ENCODE measurements at regions not wholly inside any gene's neighbourhood (a gene's known extent, or its start where the extent isn't known, plus 50 kb on each side); places are given as distances from the start of the nearest gene placed in this dataset.

DNA sequence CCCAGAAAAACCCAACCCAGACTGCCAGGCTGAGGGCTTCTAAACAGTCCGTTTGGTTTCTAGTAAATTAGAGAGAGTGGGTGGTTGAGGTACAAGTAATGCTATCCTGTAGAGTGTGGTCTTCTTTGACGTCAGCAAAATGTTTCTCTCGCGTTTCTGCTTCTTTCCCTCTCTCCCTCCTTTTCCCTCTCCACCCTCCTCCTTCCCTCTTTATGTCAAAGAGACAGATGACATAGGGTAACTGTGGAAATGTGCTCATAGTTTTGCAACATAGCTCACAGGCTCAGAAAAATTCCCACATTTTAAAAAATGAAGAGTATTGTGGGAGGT is 158.3 kb downstream of the TOMM20 start:
- H4K20me1 ChIP-seq (replicated peaks; ENCODE audit: control insufficient read depth, insufficient read depth, low read length), result no peaks in the 10 kb centered on the region
- H3K79me2 ChIP-seq (ENCODE audit: control insufficient read depth, insufficient read depth, low read length), result no peaks in the 10 kb centered on the region
- TF ChIP-seq TAF15 (IDR thresholded peaks at IDR 0.05; ENCODE audit: low read depth, low read length) (no peak), MBD2 (IDR thresholded peaks at IDR 0.05; ENCODE audit: borderline replicate concordance, low read depth) (no peak)
- TF ChIP-seq, protein P1, sequence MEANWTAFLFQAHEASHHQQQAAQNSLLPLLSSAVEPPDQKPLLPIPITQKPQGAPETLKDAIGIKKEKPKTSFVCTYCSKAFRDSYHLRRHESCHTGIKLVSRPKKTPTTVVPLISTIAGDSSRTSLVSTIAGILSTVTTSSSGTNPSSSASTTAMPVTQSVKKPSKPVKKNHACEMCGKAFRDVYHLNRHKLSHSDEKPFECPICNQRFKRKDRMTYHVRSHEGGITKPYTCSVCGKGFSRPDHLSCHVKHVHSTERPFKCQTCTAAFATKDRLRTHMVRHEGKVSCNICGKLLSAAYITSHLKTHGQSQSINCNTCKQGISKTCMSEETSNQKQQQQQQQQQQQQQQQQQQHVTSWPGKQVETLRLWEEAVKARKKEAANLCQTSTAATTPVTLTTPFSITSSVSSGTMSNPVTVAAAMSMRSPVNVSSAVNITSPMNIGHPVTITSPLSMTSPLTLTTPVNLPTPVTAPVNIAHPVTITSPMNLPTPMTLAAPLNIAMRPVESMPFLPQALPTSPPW (CRISPR knock-in tag; IDR thresholded peaks at IDR 0.05), result peak; percentile 26; the same call in 1 of the 2 replicates
- no peak for FAIRE-seq
- no peaks in the 10 kb centered on the region for H3K9me1 ChIP-seq (ENCODE audit: control insufficient read depth, insufficient read depth, low read length)
- H3K9ac ChIP-seq (ENCODE audit: insufficient read depth in 1 of 2, low read depth in 2 of 2, low read length in 2 of 2), result no peak overlapping the region
- no peaks in the 10 kb centered on the region for H3K36me3 ChIP-seq (ENCODE audit: control insufficient read depth, insufficient read depth, low read length)
- no peak for ATAC-seq
- no peak overlapping the region for H3K4me2 ChIP-seq (ENCODE audit: insufficient read depth, low read length)
- H3K27me3 ChIP-seq (ENCODE audit: control insufficient read depth in 2 of 2, insufficient read depth in 2 of 2, low read length in 2 of 2), result no peaks in the 10 kb centered on the region
- peaks cover 22 to 61% of the 10 kb centered on the region in 2 experiments for H3K4me1 ChIP-seq (replicated peaks in 1 of 2; ENCODE audit: control insufficient read depth in 2 of 2, insufficient read depth in 2 of 2, low read length in 2 of 2)
- no peak overlapping the region for H3K27ac ChIP-seq (ENCODE audit: extremely low read depth, low read depth, low read length)
- intact Hi-C loops (cut with micrococcal nuclease), result loop anchor here (5.0 kb wide), 1 partner anchor 358 kb away; the partner anchor contains the start of gene IRF2BP2
- no peak for DNase-seq (ENCODE audit: extremely low read depth in 1 of 4, low spot score in 3 of 4)
- no peak overlapping the region for H3K4me3 ChIP-seq
- no TSS peak for BruUV-seq (replicated peaks)
- in situ Hi-C loops (cut with MboI), result no loop called here
- ChIA-PET CTCF (ENCODE audit: low intra/inter-chr PET ratio) (no interaction called here), POLR2A (interaction anchor here (0.6 to 0.8 kb wide), 2 partner anchors 11 to 739 kb away, joined by 3 to 4 read pairs; no protein-coding TSS in a partner anchor)
- peak overlapping the region; percentile 73 for H2AFZ ChIP-seq (ENCODE audit: low read depth, low read length)
- H3K9me3 ChIP-seq (replicated peaks; ENCODE audit: control insufficient read depth, insufficient read depth, low read depth, low read length), result no peaks in the 10 kb centered on the region
- 70% methylated on average over 4 of the region's 4 CpGs for WGBS (ENCODE audit: insufficient coverage, low coverage, missing lambda C conversion rate)

All from K562 (cell line).